ENCODE measurements at regions not wholly inside any gene's neighbourhood (a gene's known extent, or its start where the extent isn't known, plus 50 kb on each side); places are given as distances from the start of the nearest gene placed in this dataset.

- TF ChIP-seq FOXP2 (optimal IDR thresholded peaks at IDR 0.05; ENCODE audit: borderline replicate concordance, extremely low read depth, extremely low read length, insufficient read depth) (no peak), SIN3A (IDR thresholded peaks at IDR 0.05; ENCODE audit: borderline replicate concordance, insufficient read depth, low read length) (no peak), REST (IDR thresholded peaks at IDR 0.05; ENCODE audit: insufficient read depth in 1 of 2, low read depth in 2 of 2, low read length in 2 of 2) (no peak), TAF1 (IDR thresholded peaks at IDR 0.05; ENCODE audit: borderline replicate concordance, insufficient read depth, low read length) (no peak), POLR2AphosphoS5 (IDR thresholded peaks at IDR 0.05; ENCODE audit: low read depth, low read length) (no peak)
Observed at GRCh38 chr11:104319396-104319795, 155.4 kb upstream of the PDGFD start.

- TF ChIP-seq FOXP2 (optimal IDR thresholded peaks at IDR 0.05; ENCODE audit: borderline replicate concordance, extremely low read depth, extremely low read length, insufficient read depth) (no peak), POLR2AphosphoS5 (IDR thresholded peaks at IDR 0.05; ENCODE audit: low read depth, low read length) (no peak), REST (IDR thresholded peaks at IDR 0.05; ENCODE audit: insufficient read depth in 1 of 2, low read depth in 2 of 2, low read length in 2 of 2) (no peak), SIN3A (IDR thresholded peaks at IDR 0.05; ENCODE audit: borderline replicate concordance, insufficient read depth, low read length) (no peak), TAF1 (IDR thresholded peaks at IDR 0.05; ENCODE audit: borderline replicate concordance, insufficient read depth, low read length) (no peak)
Observed at GRCh38 chr11:104306862-104307474, 143.0 kb upstream of the PDGFD start.

- TF ChIP-seq SIN3A (IDR thresholded peaks at IDR 0.05; ENCODE audit: borderline replicate concordance, insufficient read depth, low read length) (no peak), REST (IDR thresholded peaks at IDR 0.05; ENCODE audit: insufficient read depth in 1 of 2, low read depth in 2 of 2, low read length in 2 of 2) (no peak), TAF1 (IDR thresholded peaks at IDR 0.05; ENCODE audit: borderline replicate concordance, insufficient read depth, low read length) (no peak), FOXP2 (optimal IDR thresholded peaks at IDR 0.05; ENCODE audit: borderline replicate concordance, extremely low read depth, extremely low read length, insufficient read depth) (no peak), POLR2AphosphoS5 (IDR thresholded peaks at IDR 0.05; ENCODE audit: low read depth, low read length) (no peak)
Observed at GRCh38 chr11:104301776-104302175, 137.8 kb upstream of the PDGFD start.

GRCh38 chr11:104291646-104292045 lies 127.7 kb upstream of the PDGFD start:
- TF ChIP-seq TAF1 (IDR thresholded peaks at IDR 0.05; ENCODE audit: borderline replicate concordance, insufficient read depth, low read length) (no peak), FOXP2 (optimal IDR thresholded peaks at IDR 0.05; ENCODE audit: borderline replicate concordance, extremely low read depth, extremely low read length, insufficient read depth) (no peak), SIN3A (IDR thresholded peaks at IDR 0.05; ENCODE audit: borderline replicate concordance, insufficient read depth, low read length) (no peak), POLR2AphosphoS5 (IDR thresholded peaks at IDR 0.05; ENCODE audit: low read depth, low read length) (no peak), REST (IDR thresholded peaks at IDR 0.05; ENCODE audit: insufficient read depth in 1 of 2, low read depth in 2 of 2, low read length in 2 of 2) (no peak)
